ENCODE measurements at regions not wholly inside any gene's neighbourhood (a gene's known extent, or its start where the extent isn't known, plus 50 kb on each side); places are given as distances from the start of the nearest gene placed in this dataset.

- H3K27me3 ChIP-seq (replicated peaks in 1 of 4; ENCODE audit: control insufficient read depth in 3 of 4, extremely low read depth in 1 of 4, insufficient read depth in 3 of 4, low read length in 3 of 4), result no peaks in the 10 kb centered on the region
- H4K91ac ChIP-seq (replicated peaks; ENCODE audit: insufficient read length, low read length), result no peak overlapping the region
- no peaks in the 10 kb centered on the region for H3K9me3 ChIP-seq (ENCODE audit: insufficient read depth in 2 of 2, low read depth in 1 of 2, low read length in 1 of 2)
- no peak overlapping the region for H3K14ac ChIP-seq (ENCODE audit: insufficient read length)
- DNase-seq (ENCODE audit: low read depth in 1 of 2, low spot score in 2 of 2), result no peak
- peaks cover 14 to 27% of the 10 kb centered on the region in 2 experiments for H4K20me1 ChIP-seq (replicated peaks in 1 of 2; ENCODE audit: control insufficient read depth in 1 of 2, insufficient read depth in 2 of 2, low read length in 2 of 2)
- no peak overlapping the region for H4K5ac ChIP-seq (ENCODE audit: insufficient read length, low read depth, low read length)
- H3K18ac ChIP-seq (ENCODE audit: extremely low read depth, low read length), result no peak overlapping the region
- H2BK5ac ChIP-seq (ENCODE audit: low read depth, low read length), result no peak overlapping the region; the same call in 1 of the 2 replicates
- no peak overlapping the region for H2AK5ac ChIP-seq (ENCODE audit: low read depth, low read length)
- H3K36me3 ChIP-seq (ENCODE audit: control insufficient read depth in 2 of 4, insufficient read depth in 4 of 4, low read length in 3 of 4), result peaks cover 0 to 6% (median 1%) of the 10 kb centered on the region in 4 experiments; a peak in 3 of 8 replicates
- H3K23me2 ChIP-seq (ENCODE audit: low read depth, low read length), result no peaks in the 10 kb centered on the region
- H3K4me1 ChIP-seq (replicated peaks in 1 of 4; ENCODE audit: control insufficient read depth in 3 of 4, insufficient read depth in 4 of 4, low read length in 3 of 4), result peaks cover 6 to 25% (median 12%) of the 10 kb centered on the region in 4 experiments
- no peak overlapping the region for H3K4me3 ChIP-seq (ENCODE audit: extremely low read depth in 1 of 4, insufficient read depth in 2 of 4, low read depth in 3 of 4, low read length in 4 of 4)
- no peak overlapping the region; the same call in 1 of the 2 replicates for H4K8ac ChIP-seq (ENCODE audit: extremely low read depth, insufficient read depth, low read length)
- ChIA-PET CTCF (ENCODE audit: partially characterized antibody) (interaction anchor here (0.6 to 39.2 kb wide), 4 partner anchors 23 to 89 kb away, joined by 3 to 512 read pairs (median 4); no protein-coding TSS in a partner anchor), POLR2A (ENCODE audit: partially characterized antibody) (interaction anchor here (0.6 kb wide), 1 partner anchor 39 kb away, joined by 4 read pairs; no protein-coding TSS in a partner anchor)
- FAIRE-seq, result no peak
- no peak overlapping the region for H3K4ac ChIP-seq (replicated peaks; ENCODE audit: insufficient read length, low read depth, low read length)
- H3K9ac ChIP-seq (replicated peaks in 1 of 4; ENCODE audit: extremely low read depth in 1 of 4, low read depth in 3 of 4, low read length in 3 of 4), result no peak overlapping the region
- H3K79me1 ChIP-seq (ENCODE audit: low read depth, low read length), result peaks cover 22% of the 10 kb centered on the region
- no peak overlapping the region for H2BK15ac ChIP-seq (ENCODE audit: low read length)
- no peak overlapping the region for H3K23ac ChIP-seq (ENCODE audit: insufficient read length)
- no peak overlapping the region for H2BK120ac ChIP-seq (replicated peaks; ENCODE audit: low read depth, low read length)
- TF ChIP-seq TBP (IDR thresholded peaks at IDR 0.05; ENCODE audit: low read depth, low read length) (no peak), SP1 (IDR thresholded peaks at IDR 0.05; ENCODE audit: low read depth, low read length) (no peak)
- no peak overlapping the region for H3K27ac ChIP-seq (ENCODE audit: low read depth, low read length)
- H2AFZ ChIP-seq (ENCODE audit: low read length), result no peak overlapping the region
- no peak overlapping the region for H3K56ac ChIP-seq (replicated peaks; ENCODE audit: insufficient read length, low read depth, low read length)
- 92% methylated on average over 11 of the region's 11 CpGs; no CpG with 5 or more reads in 1 of the 2 experiments for WGBS, 2 experiments (ENCODE audit: extremely low coverage in 1 of 2, insufficient coverage in 1 of 2, insufficient read length in 1 of 2, insufficient replicate concordance in 2 of 2, low coverage in 1 of 2, low lambda C conversion rate in 2 of 2, missing lambda C conversion rate in 1 of 2)
- no peak overlapping the region for H2BK12ac ChIP-seq (ENCODE audit: low read depth, low read length)
- H3K4me2 ChIP-seq (ENCODE audit: insufficient read depth in 1 of 2, low read depth in 2 of 2, low read length in 2 of 2), result no peak overlapping the region
- H2BK20ac ChIP-seq (ENCODE audit: low read length), result no peak overlapping the region
- peaks cover 3 to 64% of the 10 kb centered on the region in 2 experiments; a peak in 2 of 4 replicates for H3K79me2 ChIP-seq (ENCODE audit: control insufficient read depth in 1 of 2, insufficient read depth in 2 of 2, low read length in 2 of 2)
These were observed 265.3 kb downstream of the SEC14L1 start for GRCh38 chr17:77405867-77406732.
